ENCODE measurements at regions not wholly inside any gene's neighbourhood (a gene's known extent, or its start where the extent isn't known, plus 50 kb on each side); places are given as distances from the start of the nearest gene placed in this dataset.

DNA sequence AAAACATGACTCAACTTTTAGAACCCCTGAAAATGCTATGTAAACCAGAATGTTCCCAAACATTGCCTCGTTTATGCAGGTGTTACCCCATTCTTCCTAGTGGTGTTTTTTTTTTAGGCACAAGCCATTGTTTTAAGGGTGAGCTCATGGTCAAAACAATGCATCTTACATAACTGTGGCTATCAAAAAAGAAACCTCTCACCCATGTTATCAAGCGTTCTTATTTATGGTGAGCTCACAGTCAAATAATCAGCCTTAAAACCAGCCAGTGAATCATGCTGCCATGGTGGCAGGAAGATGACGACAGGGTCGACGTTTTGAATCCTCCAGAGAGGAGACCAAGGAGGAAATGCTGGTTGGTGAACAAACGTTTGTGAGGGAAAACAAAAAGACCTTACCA lies 195.2 kb downstream of the KDR start:
- intact Hi-C loops (cut with micrococcal nuclease) = no loop called here

DNA sequence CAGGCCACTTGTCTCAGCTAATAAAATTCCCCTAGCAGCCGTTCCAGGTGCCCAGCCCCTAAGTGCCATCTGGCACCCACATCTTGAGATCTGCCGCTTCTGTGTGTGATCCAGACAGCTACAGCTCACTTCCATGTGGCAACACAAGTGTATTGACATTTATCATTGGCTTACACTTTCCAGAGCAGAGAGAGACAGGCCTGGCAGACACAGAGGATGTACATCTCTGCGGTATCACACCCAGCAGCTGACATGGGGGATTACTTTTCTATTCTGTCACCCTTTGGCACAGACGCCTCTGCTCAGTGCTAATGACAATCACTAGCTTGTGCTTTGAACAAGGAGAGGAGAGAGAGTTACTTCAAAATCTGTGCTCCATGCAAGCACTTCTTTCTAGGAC lies 195.9 kb downstream of the KDR start:
- intact Hi-C loops (cut with micrococcal nuclease) = no loop called here

DNA sequence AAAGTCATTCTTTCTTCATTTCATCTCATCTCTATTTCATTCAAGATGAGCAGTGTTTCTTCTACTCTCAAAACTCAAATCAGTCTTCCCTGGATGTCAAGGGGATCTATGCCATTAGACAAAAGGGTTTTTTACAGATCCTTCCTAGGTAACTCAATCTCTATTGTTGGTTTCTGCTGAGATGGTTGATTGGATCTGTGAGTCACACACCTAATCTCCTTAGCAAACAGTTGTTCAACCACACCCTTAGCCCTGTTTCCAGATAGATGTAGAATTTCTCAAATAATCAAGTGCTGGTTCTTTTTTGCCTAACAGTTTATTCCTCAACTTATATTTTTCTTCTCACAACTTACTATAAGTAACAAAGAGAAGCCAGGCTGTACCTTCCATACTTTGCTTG lies 200.5 kb downstream of the KDR start:
- intact Hi-C loops (cut with micrococcal nuclease) = no loop called here

DNA sequence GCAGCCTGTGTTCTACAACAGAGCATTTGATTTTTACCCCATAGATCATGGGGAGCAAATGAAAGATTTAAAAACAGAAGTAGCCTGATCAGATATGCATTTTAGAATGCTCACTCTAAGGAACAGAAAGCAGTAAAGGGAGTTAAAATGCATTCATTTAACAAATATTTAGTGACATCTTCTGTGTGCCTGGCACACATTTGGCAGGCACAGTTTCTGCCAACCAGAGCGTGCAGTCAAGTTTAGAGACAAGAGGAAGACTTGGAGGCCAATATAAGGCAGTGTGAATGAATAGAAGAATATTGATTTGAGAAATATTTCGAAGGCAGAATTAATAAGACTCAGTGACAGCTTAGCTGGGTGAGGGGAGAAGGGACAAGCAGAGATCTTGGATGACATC lies 210.1 kb downstream of the KDR start:
- intact Hi-C loops (cut with micrococcal nuclease) = no loop called here

DNA sequence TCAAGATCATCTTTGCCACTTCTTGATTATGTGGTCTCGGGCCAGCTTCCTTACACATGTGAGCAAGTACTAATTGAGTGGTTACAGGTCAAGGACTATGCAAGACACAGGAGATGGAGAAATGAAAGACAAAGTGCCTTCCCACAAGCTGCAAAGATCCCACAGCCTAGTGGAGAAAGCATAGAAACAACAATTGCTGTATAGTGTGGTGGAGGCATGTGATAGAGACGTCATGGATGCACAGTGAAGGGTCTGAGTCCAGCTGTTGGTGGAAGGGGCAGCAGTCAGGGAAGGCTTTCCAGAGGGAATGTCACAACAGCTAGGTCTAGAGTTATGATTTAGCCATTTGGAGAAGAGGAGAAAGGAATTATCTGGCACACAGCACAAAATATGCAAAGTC lies 210.6 kb downstream of the KDR start:
- intact Hi-C loops (cut with micrococcal nuclease) = no loop called here

DNA sequence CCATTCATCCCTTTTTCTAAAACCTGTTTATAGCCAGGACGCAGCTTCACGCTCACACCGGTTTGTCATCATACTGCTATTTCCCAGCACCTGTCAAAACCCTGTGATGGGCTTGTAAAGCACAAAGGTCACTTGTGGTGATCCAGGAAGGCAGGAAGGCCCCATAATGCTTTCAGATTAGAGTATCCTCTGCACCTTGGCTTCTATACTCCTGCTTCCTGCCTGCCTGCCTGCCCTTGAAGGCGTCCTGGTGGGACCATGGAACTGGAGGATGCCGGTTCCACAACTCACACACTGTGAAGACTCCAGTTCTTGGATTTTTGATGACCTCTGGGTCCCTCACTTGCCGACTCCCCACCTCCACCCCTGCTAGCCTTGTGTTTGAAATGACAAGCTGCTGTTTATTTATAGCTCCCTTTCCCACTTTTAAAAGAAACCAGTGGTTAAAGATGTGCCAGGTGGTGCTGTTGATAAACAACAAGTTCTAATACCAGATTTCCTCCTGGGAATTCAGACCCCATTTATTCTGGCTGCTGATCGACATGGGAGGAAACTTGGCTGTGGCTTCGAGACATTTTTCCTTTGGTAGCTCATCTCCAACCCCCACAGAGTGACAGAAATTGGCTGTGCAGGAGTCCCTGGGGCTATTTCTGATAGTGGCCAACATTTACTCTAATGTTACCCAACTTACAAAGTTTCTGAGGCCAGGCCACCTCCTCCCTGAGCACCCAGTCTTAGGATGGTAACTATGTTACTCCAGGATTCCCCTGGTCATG lies 211.5 kb downstream of the KDR start:
- intact Hi-C loops (cut with micrococcal nuclease) = no loop called here

DNA sequence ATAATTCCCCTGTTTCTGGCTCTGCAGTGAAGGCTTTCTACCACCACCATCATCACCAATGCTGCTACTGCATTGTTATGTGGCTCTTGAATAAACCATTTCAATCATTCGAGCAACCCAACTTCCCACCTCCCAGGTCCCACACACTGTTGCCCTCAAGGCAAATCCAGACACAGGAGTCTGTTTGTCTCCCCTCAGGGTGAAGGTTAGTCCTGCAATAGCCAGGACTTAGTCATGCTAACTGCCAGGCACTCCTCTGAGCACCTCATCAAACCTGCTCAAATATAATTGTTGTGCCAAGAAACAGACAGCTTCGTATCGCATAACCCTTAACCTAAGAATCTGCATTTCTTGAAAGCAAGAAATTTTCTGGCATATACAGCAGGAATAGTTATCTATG lies 213.2 kb downstream of the KDR start:
- intact Hi-C loops (cut with micrococcal nuclease) = no loop called here

DNA sequence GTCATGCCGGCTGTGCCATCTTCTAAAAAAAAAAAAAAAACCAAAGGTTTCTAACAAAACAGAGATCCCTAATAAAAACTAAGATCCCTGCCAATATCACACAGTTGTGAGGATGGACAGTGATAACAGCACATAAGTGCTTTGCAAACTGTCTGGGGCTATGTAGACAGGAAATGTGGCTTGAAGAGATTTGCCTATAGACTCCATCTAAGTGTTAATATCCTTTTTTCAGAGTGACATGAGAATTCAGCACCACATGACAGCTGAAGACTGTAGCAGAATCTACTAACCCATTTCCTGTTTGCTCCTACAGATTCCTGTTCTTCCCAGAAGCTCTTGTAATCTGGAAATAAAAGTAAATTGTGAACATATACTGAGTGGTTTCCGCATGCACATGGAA lies 215.4 kb downstream of the KDR start:
- intact Hi-C loops (cut with micrococcal nuclease) = loop anchor here (5.0 kb wide), 1 partner anchor 403 kb away; no protein-coding TSS in a partner anchor

DNA sequence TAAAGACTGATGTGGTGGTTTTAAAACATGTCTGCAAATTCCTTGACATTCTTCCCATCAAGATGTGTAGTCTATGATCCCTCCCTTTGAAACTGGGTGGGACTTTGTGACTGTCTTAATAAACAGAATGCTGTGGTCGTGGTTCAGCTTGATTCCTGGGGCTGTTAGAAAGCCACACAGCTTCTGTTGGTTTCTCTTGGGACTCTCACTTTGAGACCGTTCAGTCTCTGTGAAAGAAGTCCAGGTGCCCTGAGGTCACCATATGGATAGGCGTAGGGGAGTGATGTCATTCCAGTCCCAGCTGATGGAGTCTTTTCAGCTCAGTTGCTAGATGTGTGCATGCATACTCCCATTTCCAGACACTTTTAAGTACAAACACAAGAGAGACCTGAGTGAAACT lies 216.6 kb downstream of the KDR start:
- intact Hi-C loops (cut with micrococcal nuclease) = loop anchor here (5.0 kb wide), 1 partner anchor 401 kb away; no protein-coding TSS in a partner anchor

DNA sequence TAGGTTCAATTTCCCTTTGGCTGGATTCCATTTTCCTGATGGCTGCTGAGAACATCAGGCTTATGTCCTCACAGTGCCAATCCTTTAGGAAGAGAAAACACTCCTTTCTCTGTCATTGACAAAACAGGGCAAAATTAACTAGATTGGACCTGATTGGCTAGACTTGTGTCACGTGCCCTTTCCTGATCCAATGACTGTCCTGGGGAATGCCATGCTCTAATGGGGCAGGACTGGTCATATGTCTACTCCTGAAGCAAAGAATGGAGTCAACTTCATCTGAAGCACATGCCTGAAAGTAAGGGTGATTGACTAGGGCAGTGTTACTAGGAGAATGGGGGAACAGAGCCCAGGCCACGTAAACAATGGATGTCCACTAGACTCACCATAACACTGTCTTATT lies 220.4 kb downstream of the KDR start:
- intact Hi-C loops (cut with micrococcal nuclease) = loop anchor here (5.0 kb wide), 1 partner anchor 398 kb away; no protein-coding TSS in a partner anchor

DNA sequence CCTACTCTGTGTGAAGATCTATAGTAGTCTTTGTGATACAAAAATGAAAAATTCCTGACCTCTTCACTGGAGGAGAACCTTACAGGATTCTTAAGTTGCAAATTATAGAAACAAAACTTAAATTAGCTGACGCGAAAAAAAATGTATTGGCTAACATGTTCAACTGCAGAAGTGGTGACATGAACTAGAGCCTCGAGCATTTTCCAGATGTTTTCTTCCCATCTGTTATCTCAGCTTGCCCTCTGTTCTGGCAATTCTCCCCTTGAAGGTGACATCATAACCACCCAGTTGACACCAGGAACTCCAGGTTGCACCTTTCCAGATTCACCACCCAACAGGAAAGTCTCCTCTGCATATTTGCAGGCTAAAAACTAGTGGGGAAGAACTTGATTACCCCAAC lies 222.4 kb downstream of the KDR start:
- intact Hi-C loops (cut with micrococcal nuclease) = no loop called here

DNA sequence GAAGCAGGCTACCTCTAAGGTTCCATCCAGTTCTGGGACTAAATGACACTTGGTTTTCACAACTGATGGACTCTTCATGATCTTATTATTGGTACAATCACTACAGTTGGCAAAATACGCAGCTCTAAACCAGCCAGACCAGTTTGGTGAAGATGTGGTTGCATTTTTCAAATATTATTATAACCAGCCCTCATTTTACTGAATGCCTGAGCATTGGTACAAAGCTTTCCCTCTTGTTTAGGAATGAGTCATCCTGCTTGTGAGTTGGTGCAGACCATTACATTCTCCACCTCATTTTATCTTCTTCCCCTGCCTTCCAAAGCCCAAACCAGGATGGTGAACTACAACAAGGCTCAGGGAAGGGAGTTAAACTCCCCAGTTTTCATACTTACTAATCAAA lies 223.1 kb downstream of the KDR start:
- intact Hi-C loops (cut with micrococcal nuclease) = no loop called here

DNA sequence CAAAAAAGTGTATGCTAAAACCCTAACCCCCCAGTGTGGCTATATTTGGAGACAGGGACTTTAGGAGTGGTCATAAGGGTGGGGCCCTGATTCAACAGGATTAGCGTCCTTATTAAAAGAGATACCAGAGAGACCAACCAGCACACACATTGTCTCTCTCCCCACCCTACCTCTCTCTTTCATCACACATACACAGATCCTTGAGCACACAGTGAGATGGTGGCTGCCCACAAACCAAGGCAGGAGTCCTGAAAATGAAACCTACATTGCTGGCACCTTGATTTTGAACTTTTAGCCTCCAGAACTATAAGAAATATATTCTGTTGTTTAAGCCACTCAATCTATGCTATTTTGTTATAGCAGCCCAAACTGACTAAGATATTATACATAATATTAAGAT lies 224.2 kb downstream of the KDR start:
- intact Hi-C loops (cut with micrococcal nuclease) = no loop called here

DNA sequence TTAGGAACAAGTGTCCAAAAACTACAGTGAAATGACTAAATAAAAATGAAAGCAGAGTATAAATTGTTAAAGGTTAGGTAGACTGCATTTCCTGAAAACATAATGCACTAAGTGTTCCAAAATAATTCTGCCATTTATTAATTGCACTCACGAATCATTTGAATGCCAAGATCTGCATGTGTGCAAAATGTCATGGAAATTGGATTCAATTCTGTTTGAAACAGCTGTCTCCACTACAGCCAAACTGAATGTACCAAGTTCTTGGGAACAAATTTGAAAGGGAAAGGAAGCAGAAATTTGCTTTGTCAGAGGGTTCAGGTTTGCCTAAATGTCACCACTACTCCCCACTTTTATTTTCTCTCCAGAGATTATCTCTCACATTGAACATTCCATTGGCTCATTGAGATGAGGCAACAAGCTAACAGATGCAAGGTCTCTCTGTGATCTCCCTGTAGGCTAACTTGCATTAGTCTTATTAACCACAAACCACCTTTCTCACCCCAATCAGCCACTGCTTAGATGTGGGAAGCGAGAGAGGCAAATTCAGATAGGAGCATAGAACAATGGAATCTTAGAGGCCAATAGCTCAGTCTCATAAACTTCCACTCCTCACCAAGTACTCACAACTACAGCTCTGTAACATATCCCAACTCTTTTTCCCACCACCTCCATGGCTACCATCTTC lies 226.6 kb downstream of the KDR start:
- intact Hi-C loops (cut with micrococcal nuclease) = no loop called here

DNA sequence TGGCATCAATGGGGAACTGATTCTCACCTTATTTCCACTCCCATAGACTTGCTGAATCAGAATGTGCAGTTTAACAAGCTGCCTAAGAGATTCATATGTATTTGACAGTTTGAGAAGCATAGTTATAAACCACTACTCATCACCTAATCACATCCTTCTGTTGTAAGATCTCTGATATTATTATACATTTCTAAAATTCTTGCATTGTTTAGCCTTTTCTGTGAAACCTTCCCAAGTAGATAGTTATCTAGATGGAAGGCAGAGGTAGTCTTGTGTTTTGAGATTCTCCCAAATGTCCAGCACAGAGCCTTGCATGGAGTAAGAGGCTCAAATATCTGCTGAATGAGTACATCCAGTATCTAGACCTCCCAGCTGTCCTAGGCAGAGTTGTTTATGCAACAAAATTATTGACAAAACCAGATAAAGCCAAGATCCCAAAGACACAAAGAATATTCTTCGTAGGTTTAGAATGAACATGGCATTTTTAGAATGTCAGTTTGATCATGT lies 227.3 kb downstream of the KDR start:
- intact Hi-C loops (cut with micrococcal nuclease) = no loop called here

DNA sequence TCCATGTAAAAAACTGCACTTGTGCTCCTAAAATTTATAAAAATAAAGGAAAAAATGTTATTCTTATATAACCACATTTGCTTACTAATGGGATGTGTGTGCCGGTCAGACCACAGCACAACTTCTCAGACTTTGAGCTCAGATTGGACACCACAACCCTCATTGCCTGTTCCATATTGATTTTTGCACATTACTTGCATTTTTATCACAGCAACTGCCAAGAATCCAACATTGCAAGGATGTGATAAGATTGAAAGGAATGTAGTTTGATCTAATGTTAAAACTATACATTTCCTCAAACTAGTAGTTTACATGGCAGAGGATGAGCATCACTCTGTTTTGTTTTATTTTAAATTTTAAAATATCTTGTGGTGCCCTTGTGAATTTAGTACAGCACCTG lies 227.8 kb downstream of the KDR start:
- intact Hi-C loops (cut with micrococcal nuclease) = no loop called here

DNA sequence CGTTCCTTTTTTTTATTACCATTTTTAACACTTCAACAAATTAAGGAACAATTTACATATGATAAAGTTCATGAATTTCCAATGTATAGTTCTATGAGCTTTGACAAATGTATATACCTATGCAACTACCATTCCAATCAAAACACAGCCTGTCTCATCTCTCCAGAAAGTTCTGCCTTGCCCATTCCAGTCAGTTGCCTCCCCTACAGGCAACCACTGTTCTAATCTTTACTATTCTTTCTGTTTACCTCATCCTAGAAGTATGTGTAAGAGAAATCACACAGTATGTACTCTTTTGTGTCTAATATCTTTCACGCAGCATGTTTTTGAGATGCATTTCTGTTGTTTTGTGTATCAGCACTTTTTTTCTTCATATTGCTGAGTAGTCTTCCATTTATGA lies 224.9 kb downstream of the KIT start:
- intact Hi-C loops (cut with micrococcal nuclease) = no loop called here

DNA sequence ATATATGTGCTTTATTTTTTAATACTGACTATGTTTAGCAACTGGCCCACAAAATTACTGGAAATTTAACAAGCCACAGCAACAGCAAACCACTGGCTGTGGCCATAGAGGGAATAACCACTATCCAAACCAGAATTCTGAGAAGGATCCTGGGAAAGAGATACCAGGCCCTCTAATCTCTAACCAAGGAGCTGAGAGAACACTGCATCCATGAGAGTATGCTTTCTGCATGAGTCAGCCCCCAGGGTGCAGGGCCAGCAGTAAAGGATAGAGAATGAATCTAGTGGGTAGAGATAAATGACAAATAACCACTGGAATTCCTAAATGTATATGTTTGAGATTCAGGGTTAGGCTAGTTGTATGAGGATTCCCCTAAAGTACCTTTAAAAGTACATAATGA lies 221.8 kb downstream of the KIT start:
- intact Hi-C loops (cut with micrococcal nuclease) = no loop called here

DNA sequence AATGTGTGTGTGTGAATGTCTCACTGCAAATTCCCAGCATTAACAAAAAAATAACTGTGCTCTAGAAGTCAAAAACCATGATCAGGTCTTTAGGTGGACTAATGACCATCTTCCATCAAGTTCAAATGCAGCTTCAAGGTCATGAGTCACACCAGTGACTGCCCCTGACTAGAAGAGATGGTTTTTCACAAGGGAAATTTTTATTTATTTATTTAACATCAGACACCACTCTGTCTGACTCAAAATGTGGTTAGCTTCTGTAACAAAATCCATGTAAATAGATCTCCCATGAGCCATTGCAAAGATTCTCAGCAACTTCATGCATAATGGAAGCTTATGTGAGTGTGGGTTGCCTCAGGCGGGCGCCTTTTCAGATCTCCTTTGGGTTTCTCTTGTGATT lies 219.2 kb downstream of the KIT start:
- intact Hi-C loops (cut with micrococcal nuclease) = no loop called here

DNA sequence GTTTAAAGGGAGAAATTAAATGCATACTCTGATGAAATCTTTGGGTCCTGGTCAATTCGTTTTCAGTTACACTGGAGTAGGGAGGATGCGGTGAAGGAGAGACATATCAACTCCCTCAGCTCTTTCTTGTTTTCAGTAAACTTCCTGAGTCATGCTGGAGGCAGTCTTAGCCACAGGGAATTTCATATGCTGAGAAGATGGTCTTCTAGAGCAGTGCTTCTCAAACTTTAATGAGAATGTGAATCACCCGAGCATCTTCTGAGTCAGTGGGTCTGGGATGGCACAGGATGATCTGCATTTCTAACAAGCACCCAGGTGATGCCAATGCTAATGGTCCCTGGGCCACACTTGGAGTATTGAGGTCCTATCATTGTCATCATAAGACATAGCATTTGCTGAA lies 214.5 kb downstream of the KIT start:
- intact Hi-C loops (cut with micrococcal nuclease) = no loop called here

DNA sequence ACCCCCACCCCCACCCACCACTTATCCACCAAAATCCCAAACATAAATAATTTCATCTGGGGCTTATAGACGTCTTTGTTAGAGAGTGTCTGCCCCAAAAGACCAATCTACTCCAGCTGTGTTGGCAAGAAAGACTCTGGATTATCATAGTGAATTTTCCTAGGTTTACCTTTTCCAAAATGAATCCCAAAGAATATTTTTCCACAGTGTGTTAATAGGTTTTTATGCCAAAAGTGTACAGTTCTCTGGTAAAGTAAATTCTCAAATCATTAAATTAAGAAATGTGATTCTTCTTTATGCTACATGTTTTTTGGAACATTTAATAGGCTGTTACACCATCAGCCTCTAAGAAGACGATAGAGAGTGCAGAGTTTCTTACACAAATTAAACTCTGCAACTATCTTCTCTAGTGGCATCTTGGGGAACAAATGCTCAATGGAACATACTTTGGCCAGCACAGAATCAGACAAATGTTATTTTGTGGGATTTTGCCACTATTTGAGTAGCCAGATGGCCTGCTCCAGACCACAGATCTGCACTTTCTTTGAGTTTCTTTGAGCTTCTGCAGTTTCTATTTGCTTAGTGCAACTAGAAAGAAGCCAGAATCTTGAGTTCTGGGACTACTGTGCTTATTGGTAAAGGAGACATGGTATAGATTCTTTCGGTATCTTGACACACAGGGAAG lies 206.0 kb downstream of the KIT start:
- intact Hi-C loops (cut with micrococcal nuclease) = loop anchor here (5.0 kb wide), 1 partner anchor 1114 kb away; no protein-coding TSS in a partner anchor

DNA sequence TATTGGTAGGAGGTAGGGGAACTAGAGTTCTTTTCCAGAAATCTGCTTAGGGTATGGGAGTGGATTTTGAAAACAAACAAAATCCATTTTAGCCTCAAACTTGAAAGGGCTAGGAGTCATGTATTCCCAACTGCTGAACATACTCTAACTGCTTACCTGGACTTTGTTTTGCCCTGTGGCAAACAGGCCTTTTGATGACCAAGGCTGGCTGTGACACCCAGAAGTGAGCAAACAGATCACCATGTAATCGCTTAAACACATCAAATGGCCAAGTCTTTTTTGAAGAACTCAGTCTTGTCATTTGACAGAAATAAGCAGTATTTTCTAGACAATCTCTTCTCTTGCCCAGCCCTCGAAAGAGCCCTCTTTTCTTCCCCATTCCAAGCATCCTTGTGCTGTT lies 203.4 kb downstream of the KIT start:
- intact Hi-C loops (cut with micrococcal nuclease) = loop anchor here (5.0 kb wide), 1 partner anchor 1116 kb away; no protein-coding TSS in a partner anchor
